CD4-positive, alpha-beta T cell treated with Interferon alpha-2 for 1 hour (primary cell): ENCODE measurements at regions not wholly inside any gene's neighbourhood (a gene's known extent, or its start where the extent isn't known, plus 50 kb on each side); places are given as distances from the start of the nearest gene placed in this dataset.
"Not testable (repeated sequence)": the region's sequence is repeated elsewhere in the genome, so short reads cannot be mapped to it uniquely, and the experiment has no call there.

Experiments
- DNase-seq, 2 donors: peaks; one replicate each; pipeline ENCODE4 v3.0.0-alpha.2; 2020 to 2022

DNA sequence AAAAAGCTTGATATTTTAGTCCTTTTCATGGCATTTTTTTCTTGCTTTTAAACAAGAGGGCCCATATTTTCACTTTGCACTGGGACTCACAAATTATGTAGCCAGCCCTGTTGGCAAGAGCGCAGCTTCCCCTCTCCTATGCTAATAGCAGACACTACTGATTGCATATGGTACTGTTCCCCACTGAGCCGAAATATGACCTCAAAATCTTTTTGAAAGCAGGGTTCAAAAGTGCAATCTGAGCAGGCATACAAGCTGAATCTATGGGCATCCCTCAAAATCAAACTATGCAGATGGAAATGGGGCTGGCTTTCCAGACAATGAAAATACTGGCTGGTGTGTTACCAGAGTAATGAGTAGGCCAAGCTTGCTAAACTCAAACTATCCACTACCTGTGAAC is 225.2 kb upstream of the SETMAR start:
- DNase-seq, result no peak

DNA sequence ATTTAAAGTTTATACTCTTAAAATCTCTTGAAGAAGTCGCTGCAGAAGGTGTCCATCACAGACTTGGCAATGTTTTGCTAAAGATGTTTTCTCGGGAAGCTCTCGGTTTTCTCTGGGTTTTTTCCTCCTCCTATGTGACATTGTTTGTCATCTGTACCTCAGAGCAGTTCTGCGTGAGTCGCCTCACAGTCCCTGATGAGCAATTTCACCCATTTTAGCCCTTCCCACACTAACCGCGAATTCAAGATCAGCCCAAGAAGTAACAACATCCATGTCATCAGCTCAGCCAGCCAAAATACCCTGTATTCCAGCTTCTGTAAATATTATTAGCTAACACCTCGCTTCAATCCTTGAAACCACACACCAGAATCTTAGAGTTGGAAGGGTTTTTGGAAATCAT is 224.3 kb upstream of the SETMAR start:
- DNase-seq, result no peak

DNA sequence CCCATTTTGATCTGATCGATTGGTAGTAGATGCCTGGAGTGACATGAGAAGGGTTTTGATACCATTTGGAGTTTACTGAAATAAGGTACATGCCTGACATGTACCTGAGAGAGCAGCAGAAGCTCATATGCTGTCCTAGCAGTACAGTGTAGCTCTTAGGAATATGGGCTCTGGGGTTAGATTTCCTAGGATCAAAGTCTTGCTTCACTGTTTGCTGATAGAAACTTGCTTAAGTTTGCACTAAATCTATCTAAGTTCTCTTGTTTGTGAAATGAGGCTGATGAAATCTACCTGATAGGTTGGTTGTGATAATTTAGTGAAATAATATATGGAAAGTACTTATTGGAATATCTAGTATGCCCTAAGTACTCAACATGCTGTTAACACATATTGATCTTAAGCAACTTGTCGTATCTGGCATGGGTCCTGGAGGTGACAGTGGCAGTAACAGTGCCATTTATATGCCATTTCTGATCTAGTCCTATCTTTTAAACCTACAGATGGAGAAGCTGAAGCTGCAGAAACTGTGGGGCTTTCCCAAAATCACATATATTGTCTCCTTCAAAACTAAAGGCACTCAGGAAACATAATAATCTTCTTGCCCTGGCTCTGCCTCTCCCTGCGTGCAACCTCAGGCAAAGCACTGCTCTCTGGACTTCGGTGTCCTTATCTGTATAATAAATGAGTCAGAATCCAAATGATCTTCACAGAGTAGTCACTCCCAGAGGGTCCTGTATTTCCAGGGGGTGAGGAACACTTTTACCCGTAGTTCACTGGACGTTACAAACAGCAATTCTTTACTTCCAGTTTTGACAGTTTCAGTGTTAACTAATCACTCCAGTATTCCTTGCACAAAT is 223.6 kb upstream of the SETMAR start:
- no peak for DNase-seq

DNA sequence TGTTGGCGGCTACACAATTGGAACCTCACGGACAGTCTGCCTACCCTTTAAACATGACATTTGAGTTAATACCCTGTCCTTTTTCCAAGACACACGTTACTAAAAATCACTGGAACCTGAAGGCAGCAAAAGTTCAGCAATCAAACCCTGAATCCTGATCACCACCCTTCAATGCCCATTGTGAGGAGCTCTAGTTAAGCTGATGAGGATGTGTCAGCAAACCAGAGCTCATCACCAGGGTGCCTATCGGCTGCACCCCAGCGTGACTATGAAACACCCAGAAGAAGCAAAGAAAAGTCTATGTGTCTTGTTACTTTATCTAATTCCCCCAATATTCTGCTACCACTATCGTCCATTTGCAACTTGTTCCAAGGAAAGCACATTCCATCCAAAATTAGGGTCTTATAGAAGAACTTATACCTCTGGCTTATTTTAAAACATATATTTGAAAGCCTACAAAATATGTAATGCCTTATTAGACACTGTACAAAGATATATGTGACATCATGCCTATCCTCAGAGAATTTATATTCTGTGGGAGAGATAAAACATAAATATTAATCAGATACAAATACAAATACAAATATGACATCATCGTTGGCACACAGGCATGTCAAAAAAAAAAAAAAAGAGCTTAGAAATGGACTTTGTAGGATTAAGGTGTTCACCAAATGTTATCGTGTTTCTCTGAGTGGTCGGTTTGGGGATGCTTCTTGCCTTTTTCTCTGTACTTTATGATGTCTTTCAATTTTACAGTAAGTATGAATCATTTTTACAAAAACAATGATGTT is 219.7 kb upstream of the SETMAR start:
- no peak for DNase-seq

DNA sequence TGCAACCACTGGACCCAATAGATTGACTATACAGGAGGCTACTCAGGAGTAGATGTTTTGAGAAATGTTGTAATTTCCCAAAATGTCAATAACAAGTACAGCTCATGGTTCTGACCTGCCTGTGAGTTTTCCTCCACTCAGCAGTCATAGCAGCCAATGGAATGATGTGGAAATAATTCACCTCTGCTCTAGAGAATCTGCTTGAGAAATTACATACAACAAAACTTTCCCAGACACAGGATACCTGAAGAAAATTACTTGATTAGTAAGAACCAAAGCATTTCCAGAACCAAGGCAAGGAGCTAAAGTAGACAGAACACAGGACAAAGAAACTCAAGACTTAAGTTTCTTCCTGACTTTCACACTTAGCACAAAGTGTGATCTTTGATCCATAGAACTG is 218.9 kb upstream of the SETMAR start:
- DNase-seq, result no peak

DNA sequence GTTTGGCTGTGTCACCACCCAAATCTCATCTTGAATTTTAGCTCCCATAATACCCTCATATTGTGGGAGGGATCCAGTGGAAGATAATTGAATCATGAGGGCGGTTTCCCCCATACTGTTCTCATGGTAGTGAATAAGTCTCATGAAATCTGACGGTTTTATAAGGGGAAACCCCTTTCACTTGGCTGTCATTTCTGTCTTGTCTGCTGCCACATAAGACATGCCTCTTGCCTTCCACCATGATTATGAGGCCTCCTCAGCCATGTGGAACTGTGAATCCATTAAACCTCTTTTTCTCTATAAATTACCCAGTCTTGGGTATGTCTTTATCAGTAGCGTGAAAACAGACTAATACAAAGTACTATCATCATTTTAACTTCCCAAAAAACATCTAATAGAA is 216.5 kb upstream of the SETMAR start:
- DNase-seq, result not testable (repeated sequence)

DNA sequence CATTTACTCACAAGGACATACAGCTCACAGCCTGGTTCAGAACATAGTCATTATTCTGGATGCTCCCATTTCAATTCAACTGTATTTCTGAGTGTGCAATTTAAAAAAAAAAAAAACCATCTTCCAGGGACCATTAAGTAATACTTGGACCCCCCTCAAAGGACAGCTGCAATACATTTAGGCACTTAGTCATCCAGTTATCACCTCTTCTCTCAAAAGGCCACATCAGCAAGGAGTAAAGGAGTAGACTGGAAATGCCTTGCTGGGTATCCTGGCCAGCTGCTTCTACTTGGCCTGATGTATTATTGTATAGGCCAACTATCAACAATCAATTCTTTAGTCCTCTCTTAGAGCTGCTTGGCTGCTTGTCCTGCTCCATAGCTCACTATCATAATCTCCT is 211.4 kb upstream of the SETMAR start:
- DNase-seq, result no peak

DNA sequence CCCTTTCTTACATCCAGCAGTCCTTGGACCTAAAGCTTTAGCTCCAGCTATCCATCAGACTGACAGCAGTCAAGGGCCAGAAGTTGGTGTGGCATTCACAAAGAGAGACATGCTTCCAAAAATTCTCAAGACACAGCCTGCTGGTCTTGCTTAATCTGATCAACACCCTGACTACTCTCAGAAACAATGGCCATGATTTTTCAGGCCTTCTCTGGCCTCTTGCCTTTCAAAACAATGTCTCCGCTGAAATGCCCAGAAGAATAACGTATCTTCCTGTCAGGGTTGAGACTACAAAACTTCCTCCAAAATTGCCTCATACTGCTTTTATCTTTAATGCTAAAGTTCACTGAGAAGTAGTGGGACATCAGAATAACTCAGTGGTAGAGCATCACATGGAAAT is 205.4 kb upstream of the SETMAR start:
- no peak for DNase-seq

DNA sequence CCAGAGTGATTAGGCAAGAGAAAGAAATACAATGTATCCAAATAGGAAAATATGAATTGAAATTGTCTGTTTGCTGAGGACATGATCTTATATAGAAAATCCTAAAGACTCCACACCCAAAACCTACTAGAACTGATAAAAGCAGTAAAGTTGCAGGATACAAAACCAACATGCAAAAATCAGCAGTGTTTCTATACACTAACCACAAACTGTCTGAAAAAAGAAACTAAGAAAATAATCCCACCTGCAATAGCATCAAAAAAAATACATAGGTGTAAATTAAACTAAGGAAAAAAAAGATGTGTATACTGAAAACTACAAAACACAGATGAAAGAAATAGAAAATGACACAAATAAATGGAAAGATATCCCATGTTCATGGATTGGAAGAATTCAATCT is 203.6 kb upstream of the SETMAR start:
- no peak for DNase-seq

DNA sequence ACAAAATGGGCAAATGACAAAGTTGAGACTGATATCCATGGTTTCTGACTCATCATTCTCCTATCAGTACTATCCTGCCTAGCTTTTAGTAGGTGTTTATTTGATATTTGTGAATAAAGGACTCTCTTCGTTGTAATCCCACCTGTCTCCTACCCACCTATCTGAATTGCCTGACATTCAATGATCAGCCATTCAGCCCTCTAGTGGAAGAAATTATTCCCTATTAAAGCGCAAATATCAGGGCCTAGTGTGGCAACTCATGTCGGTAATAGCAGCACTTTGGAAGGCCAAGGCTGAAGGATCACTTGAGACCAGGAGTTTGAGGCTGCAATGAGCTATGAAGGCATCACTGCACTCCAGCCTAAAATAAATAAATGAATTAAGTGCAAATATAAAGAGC is 195.7 kb upstream of the SETMAR start:
- DNase-seq, result no peak

DNA sequence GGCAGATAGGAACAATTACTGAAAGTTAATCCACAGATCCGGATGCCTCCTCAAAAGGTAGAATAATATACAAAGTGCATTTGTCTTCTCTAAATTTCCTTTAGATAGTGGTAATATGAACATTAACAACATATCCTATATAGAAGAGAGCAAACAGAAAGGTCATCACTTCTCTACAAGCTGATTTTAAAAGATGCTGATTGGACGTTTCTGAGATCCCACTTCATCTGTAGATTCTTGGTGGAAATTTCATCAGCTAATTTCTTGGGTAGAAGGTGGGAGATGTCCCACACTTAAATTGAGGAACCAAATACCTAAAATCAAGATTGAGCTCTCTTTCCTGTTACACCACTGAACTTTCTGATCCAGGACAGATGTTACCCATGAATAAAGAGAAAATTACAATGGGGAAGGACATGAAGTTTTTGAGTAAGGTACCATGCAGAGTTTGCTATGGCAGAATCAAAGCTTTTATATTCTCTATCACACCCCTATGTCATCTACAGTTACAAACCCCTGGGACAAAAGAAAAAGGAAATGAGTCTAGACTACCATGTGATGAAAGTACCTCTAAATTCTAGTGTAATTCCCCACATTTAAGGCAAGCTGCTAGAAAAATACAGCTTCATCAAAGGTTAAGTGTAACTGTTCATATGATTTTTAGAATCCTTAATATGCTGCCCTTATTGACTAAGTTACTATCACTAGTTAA is 189.2 kb upstream of the SETMAR start:
- DNase-seq, result no peak

DNA sequence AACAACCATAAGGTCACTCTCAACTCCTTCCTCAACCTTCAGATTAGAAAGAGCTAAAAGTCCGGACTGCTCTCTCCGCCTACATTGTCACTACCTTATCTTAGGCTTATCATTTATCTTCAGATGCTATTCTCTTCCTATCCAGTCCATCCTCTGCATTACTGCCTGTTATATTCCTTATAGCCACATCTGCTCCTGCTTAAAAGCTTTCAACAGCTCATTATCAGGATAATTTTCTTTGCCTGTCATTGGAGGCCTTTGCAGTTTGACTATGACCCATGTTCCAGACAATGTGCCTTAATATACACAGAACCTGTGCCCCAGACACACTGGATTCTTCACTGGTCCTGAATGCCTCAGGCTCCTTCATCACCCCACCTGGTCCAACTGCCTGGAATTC is 184.1 kb upstream of the SETMAR start:
- no peak for DNase-seq

DNA sequence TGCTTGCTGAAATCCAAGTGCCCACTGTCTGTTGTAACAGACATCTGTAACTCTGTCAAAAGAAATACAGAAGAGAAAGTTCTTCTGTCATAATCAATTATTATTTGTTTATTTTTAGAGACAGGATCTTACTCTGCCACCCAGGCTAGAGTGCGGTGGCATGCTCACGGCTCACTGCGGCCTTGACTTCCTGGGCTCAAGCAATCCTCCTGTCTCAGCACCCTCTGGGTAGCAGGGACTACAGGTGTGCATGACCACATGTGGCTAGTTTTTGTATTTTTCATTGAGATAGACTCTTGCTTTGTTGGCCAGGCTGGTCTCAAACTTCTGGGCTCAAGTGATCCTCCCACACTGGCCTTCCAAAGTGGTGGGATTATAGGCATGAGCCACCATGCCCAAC is 177.6 kb upstream of the SETMAR start:
- DNase-seq, result no peak

DNA sequence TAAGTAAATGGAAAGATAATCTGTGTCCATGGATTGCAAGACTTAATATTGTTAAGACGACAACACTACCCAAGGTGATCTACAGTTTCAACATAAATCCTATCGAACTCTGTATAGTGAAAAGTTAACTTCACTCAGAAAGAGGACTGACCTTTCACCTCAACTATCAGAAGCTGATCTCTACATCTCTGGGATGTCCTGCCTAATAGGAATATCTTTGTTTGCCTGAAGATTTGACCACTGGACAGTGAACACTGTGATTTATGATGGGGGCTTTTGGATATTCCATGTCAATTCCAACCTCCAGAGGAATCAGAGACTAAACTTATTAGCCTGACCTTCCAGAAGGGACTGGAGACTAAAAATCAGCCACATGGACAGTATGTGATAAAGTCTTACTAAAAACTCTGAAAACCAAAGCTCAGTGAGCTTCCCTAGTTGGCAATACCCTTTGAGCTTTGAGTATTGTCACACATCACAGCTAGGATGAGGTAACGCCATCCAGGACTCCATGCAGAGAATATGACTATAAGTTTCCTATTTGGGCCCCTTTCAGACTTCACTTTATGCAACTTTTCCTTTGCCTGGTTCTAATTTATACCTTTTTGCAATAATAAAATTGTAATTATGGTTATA is 164.9 kb upstream of the SETMAR start:
- DNase-seq, result no peak

DNA sequence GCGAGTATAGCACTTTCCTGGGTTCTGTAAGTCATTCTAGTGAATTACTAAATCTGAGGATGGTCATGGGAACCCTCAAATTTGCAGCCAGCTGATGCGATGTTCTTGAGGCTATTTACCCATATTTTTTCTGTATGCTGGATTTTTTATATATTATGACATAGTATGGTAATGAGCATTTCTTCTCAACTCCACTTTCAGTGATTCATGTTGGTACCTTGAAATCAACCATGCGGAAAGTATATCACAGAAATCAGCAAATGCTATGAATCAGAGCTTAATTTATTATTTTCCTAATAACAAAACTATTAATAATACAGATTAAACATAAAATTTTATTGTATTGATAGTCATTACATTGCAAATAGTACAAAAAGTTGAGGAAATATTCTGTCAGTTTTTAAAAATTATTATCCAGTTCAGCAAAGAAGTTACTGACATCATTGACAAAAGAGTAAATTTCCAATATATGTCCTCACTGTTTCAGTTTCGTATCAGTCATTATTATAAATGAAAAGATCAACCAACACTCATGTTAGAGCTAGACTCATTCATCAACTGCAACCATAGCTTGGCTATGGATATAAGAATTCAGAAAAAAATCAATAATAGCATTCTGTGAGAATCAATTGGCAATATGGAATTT is 164.3 kb upstream of the SETMAR start:
- no peak for DNase-seq

DNA sequence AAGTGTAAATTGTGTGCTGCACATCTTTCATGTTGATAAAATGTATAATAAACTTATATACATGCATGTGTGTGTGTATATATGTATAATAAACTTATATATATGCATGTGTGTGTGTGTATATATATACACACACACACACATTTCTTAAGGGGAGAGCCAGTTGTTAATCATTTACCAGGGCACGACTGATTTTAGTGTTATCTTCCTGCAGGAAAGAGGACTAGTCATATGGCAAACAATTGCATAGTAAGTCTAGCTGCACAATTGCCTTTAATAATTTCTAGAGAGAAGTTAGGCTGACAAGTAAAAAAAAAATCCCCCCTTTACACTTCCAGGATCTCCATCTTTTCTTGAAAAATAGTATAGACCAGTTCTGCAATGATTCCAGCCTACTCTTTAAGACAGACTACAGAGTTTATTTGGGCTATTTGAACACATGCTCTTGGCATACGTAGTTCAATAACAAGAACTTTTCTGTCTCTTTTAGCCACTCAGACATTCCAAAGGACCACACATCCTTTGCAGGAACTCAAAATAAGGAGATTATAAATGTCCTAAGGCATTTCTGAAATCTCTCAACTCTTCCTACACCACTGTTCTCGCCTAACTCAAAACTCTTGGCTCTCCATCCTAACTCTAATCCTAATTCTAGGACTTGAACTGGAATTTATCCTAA is 163.6 kb upstream of the SETMAR start:
- no peak for DNase-seq

DNA sequence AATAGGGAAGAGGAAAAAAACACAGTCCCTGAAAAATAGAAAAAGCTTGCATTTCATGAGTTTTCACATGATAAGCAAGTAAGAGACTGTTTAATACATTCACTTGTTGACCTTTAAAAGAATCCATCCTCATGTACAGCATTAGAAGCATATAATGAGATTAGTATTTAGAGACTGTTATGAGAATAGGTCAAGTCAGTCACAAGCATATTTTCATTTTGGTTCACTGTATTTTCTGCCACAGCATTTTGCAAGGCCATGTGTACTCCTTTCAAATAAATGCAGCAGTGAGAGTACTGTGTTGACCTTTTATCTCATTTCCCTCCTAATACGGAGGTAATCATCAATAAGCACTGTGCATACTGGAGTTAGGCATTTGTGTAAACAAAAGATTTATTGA is 162.2 kb upstream of the SETMAR start:
- no peak for DNase-seq

DNA sequence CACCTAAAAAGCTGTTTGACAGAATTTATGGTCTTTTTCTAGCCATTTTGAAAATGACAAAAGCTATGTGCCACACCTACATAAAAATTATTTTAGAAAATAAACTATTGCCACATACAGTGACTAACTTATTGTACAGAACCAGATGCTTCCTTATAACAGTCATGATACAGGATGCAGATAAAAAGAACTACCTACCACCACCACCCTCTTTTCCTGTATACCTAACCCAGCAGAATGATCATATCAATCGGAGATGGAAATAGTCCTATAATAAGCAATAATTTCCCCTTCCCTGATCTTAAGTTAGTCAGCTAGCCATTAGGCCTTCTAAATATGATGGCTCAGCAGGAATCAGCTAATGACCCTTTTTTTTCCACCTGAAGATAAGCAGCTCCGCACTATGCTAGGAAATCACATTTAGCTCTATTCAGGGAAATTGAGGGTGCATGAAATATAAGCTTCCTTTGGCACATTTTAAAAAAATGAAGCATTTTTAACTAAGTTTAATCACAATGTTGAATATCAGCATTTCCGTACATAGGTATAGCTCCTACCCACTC is 155.5 kb upstream of the SETMAR start:
- DNase-seq, result no peak

DNA sequence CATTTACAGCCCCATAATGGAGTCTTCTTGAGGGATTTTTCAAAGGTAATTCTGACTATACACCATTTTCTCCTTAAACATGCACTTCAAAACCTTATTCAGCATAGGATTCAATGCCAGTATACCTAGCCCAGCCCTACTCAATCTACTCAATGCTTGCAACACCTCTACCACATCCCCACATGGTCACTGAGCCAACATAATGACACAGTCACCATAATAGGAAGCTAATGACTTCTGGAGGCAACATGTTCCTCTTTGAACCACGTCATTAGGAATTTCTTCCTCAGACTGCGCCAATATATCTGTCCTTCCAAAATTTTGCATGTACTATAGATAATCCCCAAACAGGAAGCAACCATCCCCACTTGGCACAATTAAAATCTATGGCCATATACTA is 153.9 kb upstream of the SETMAR start:
- no peak for DNase-seq

DNA sequence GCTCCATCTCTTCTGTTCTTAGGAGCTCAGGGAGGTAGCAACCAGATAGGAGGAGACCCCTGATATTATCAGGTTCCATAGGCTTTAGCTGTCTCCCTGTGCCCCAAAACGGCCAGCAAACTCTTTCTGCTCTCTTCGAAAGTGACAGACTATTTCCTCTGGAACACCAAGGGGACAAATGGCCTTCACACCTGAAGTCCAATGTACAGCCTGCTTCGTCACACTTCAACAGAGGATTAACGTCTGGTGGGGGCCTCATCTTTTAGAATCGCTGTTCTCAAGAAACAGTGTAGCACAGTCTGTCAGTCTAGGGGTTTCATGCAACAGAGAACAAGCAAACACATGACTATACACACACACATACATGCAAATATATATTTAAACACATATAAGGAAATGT is 152.4 kb upstream of the SETMAR start:
- no peak for DNase-seq

DNA sequence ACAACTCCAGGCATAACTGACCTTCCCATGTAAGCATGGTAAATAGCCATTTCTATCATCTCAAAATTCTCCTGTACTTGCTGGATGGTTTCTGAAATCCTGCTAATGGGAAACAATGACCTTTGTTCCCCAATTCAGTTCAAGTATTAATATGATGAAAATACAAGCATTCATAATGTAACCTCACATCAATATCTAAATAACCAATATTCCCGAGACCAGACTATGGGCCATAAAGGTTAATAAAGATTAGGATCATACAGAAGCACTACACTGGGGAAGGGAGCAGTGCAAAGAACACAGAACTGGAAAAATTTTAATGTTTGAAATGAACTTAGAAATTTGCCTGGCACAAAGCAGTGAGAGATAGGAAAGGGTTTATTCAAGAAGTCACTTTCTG is 151.3 kb upstream of the SETMAR start:
- no peak for DNase-seq

DNA sequence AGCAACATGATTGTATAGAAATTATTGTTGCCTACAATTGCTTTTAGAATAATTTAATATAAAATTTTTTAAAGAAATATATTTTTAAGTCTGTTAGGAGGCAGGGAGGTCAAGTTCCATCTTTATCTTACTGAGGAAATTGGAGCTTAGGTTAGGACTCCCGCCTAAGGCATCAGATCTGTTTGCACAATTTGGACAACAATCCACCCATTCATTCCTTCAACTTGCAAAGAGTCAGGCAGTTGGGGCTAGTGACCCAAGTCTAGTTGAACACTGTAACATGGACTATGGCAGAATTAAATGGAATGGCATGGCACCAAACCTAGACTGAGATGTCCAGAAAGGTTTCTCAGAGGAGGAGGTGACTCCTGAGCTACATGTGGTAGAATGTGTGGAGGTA is 149.4 kb upstream of the SETMAR start:
- DNase-seq, result no peak
